ENCODE measurements at regions not wholly inside any gene's neighbourhood (a gene's known extent, or its start where the extent isn't known, plus 50 kb on each side); places are given as distances from the start of the nearest gene placed in this dataset.

GRCh38 chr5:5678909-5679308 lies 256.4 kb downstream of the ICE1 start:
- Mint-ChIP-seq H3K4me1 (peaks cover 2% of the 10 kb centered on the region), H3K4me3 (no peak overlapping the region), H3K27ac (no peak overlapping the region), H3K27me3 (ENCODE audit: low read depth) (no peaks in the 10 kb centered on the region), H3K9me3 (peaks cover 16% of the 10 kb centered on the region), H3K36me3 (no peaks in the 10 kb centered on the region)
- no peak for TF ChIP-seq CTCF (IDR thresholded peaks at IDR 0.05; ENCODE audit: unreplicated experiment)
- no peak for DNase-seq (ENCODE audit: low spot score in 2 of 2, unreplicated experiment in 2 of 2)

GRCh38 chr5:5677738-5678137 lies 255.3 kb downstream of the ICE1 start:
- H3K4me3 Mint-ChIP-seq = no peak overlapping the region
- no peak for TF ChIP-seq CTCF (IDR thresholded peaks at IDR 0.05; ENCODE audit: unreplicated experiment)
- no peaks in the 10 kb centered on the region for H3K36me3 Mint-ChIP-seq
- H3K9me3 Mint-ChIP-seq = peaks cover 7% of the 10 kb centered on the region
- H3K27ac Mint-ChIP-seq = no peak overlapping the region
- DNase-seq (ENCODE audit: low spot score in 2 of 2, unreplicated experiment in 2 of 2) = no peak
- peaks cover 2% of the 10 kb centered on the region for H3K4me1 Mint-ChIP-seq
- H3K27me3 Mint-ChIP-seq (ENCODE audit: low read depth) = no peaks in the 10 kb centered on the region

GRCh38 chr5:5676218-5676617 lies 253.7 kb downstream of the ICE1 start:
- no peak for TF ChIP-seq CTCF (IDR thresholded peaks at IDR 0.05; ENCODE audit: unreplicated experiment)
- H3K36me3 Mint-ChIP-seq = no peaks in the 10 kb centered on the region

GRCh38 chr5:5675511-5675910 lies 253.0 kb downstream of the ICE1 start:
- H3K9me3 Mint-ChIP-seq = no peaks in the 10 kb centered on the region
- peaks cover 4% of the 10 kb centered on the region for H3K4me1 Mint-ChIP-seq
- no peaks in the 10 kb centered on the region for H3K27me3 Mint-ChIP-seq (ENCODE audit: low read depth)
- no peak for DNase-seq (ENCODE audit: low spot score in 2 of 2, unreplicated experiment in 2 of 2)
- H3K4me3 Mint-ChIP-seq = no peak overlapping the region
- H3K36me3 Mint-ChIP-seq = no peaks in the 10 kb centered on the region
- no peak overlapping the region for H3K27ac Mint-ChIP-seq
- no peak for TF ChIP-seq CTCF (IDR thresholded peaks at IDR 0.05; ENCODE audit: unreplicated experiment)

More at GRCh38 chr5:5676218-5676617, 253.7 kb downstream of the ICE1 start:
- no peak overlapping the region for H3K4me3 Mint-ChIP-seq
- no peaks in the 10 kb centered on the region for H3K9me3 Mint-ChIP-seq
- H3K27me3 Mint-ChIP-seq (ENCODE audit: low read depth) = no peaks in the 10 kb centered on the region
- peaks cover 4% of the 10 kb centered on the region for H3K4me1 Mint-ChIP-seq
- H3K27ac Mint-ChIP-seq = no peak overlapping the region
- DNase-seq (ENCODE audit: low spot score in 2 of 2, unreplicated experiment in 2 of 2) = no peak

- no peak for DNase-seq (ENCODE audit: low spot score in 2 of 2, unreplicated experiment in 2 of 2)
- Mint-ChIP-seq H3K9me3 (no peaks in the 10 kb centered on the region), H3K27me3 (ENCODE audit: low read depth) (no peaks in the 10 kb centered on the region), H3K36me3 (no peaks in the 10 kb centered on the region), H3K4me3 (no peak overlapping the region), H3K4me1 (peaks cover 4% of the 10 kb centered on the region), H3K27ac (no peak overlapping the region)
- TF ChIP-seq CTCF (IDR thresholded peaks at IDR 0.05; ENCODE audit: unreplicated experiment) = no peak
These were observed 249.3 kb downstream of the ICE1 start for GRCh38 chr5:5671823-5672222.

GRCh38 chr5:5667136-5667554 lies 244.7 kb downstream of the ICE1 start:
- Mint-ChIP-seq H3K36me3 (no peaks in the 10 kb centered on the region), H3K9me3 (no peaks in the 10 kb centered on the region), H3K4me3 (no peak overlapping the region), H3K27ac (no peak overlapping the region), H3K27me3 (ENCODE audit: low read depth) (peaks cover 3% of the 10 kb centered on the region), H3K4me1 (peaks cover 2% of the 10 kb centered on the region)
- no peak for DNase-seq (ENCODE audit: low spot score in 2 of 2, unreplicated experiment in 2 of 2)
- TF ChIP-seq CTCF (IDR thresholded peaks at IDR 0.05; ENCODE audit: unreplicated experiment) = no peak

Measured in mesothelial cell of epicardium (in vitro differentiated cells).